Muscle layer of duodenum (tissue), 2 donors: ENCODE measurements at regions not wholly inside any gene's neighbourhood (a gene's known extent, or its start where the extent isn't known, plus 50 kb on each side); places are given as distances from the start of the nearest gene placed in this dataset.
"Not testable (repeated sequence)": the region's sequence is repeated elsewhere in the genome, so short reads cannot be mapped to it uniquely, and the experiment has no call there.

Source experiments
- H3K27ac ChIP-seq: one replicate; pipeline ENCODE4 v1.7.0; 2013; ENCODE audit warnings: mild to moderate bottlenecking, low read length
- H3K27me3 ChIP-seq: one replicate; pipeline ENCODE4 v1.7.0; 2013; ENCODE audit warnings: low read depth, mild to moderate bottlenecking, control low read depth, low read length
- H3K36me3 ChIP-seq, 2 donors: one replicate each; pipeline ENCODE4 v1.7.0; 2013; ENCODE audit warnings: low read length in 2 of 2, control low read depth in 1 of 2, mild to moderate bottlenecking in 1 of 2; ENCODE audit not compliant: insufficient read depth in 2 of 2, control insufficient read depth in 1 of 2
- H3K4me1 ChIP-seq, 2 donors: one replicate each; pipeline ENCODE4 v1.7.0; 2013; ENCODE audit warnings: low read length in 2 of 2, mild to moderate bottlenecking in 2 of 2, control low read depth in 1 of 2, moderate library complexity in 1 of 2; ENCODE audit not compliant: insufficient read depth in 2 of 2, control insufficient read depth in 1 of 2
- H3K4me3 ChIP-seq, 2 donors: one replicate each; pipeline ENCODE4 v1.7.0; 2013; ENCODE audit warnings: low read length in 2 of 2, low read depth in 1 of 2, mild to moderate bottlenecking in 1 of 2
- H3K9me3 ChIP-seq, 2 donors: one replicate each; pipeline ENCODE4 v1.7.0; 2013; ENCODE audit warnings: low read length in 2 of 2, control low read depth in 1 of 2, mild to moderate bottlenecking in 1 of 2; ENCODE audit not compliant: control insufficient read depth in 1 of 2
- donor health status: healthy.

DNA sequence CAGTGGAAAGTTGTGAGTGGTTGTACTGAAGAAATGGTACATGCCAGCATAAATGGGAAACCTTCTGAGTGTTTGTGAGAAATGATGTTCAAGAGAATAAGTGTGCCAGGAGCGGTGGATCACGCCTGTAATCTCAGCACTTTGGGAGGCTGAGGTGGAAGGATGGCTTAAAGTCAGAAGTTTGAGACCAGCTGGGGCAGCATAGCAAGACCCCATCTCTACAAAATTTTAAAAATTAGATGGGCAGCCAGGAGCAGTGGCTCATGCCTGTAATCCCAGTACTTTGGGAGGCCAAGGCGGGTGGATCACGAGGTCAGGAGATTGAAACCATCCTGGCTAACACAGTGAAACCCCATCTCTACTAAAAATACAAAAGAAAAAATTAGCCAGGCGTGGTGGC lies 63.5 kb upstream of the TNRC6A start:
- not testable (repeated sequence) for H3K27ac ChIP-seq, H3K4me1 ChIP-seq, H3K36me3 ChIP-seq, H3K9me3 ChIP-seq, H3K4me3 ChIP-seq, H3K27me3 ChIP-seq

DNA sequence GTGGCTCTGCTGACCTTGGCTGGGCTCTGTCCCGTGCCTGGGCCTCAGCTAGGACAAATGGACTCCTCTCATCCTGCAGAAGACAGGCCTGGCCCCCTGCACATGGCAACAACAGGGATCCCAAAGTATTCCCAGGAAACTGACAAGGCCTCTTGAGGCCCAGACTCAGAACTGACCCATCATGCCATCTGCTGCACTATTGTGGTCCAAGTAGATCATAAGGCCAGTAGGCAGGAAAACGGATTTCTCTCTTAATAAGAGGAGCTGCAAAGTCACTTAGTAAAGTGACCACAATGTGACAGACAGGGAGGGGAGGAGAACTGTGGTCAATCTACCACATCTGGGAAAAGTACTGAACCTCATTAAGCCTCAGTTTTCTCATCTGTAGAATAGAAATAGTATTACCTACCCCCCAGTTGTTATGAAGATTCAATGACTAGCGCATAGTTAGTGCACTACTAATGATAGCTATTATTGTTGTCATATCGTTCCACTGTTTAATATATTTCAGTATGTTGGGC lies 62.1 kb upstream of the TNRC6A start:
- H3K4me3 ChIP-seq: no peak overlapping the region
- peaks cover 0 to 3% of the 10 kb centered on the region in 2 donors for H3K36me3 ChIP-seq
- no peak overlapping the region for H3K27ac ChIP-seq
- peaks cover 0 to 10% of the 10 kb centered on the region in 2 donors for H3K4me1 ChIP-seq
- H3K27me3 ChIP-seq: no peaks in the 10 kb centered on the region
- H3K9me3 ChIP-seq: no peaks in the 10 kb centered on the region

DNA sequence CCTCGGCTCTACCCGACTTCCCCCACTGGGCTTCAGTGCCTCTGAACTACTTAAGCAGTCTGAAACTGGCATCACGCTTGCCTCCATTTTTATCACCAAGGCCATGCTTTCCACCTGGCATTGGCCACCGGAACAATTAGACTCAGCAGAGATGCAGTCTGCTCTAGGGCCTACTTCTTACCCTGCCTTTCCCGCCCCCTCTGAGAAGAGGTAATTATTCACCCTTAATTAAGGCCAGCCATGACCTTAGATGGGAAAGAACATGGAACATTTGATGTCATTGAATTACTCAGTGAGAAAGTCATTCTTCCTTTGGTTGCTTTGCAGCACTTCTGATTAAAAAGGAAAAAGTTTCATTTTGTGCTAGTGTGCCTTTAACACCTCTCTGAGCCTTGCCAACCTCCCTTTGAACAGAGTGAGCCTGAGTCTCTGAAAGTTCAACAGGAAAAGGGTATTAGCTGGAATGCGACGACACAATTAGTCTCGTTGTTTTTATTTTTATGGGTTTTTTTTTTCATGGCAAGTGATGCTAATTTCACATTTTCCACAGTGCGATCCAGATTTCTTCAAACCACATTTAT lies 60.9 kb upstream of the TNRC6A start:
- peak overlapping the region; percentile 83 for H3K27ac ChIP-seq
- peaks cover 0 to 3% of the 10 kb centered on the region in 2 donors for H3K36me3 ChIP-seq
- H3K9me3 ChIP-seq: no peaks in the 10 kb centered on the region
- H3K27me3 ChIP-seq: no peaks in the 10 kb centered on the region
- peaks cover 0 to 10% of the 10 kb centered on the region in 2 donors for H3K4me1 ChIP-seq
- H3K4me3 ChIP-seq: no peak overlapping the region

DNA sequence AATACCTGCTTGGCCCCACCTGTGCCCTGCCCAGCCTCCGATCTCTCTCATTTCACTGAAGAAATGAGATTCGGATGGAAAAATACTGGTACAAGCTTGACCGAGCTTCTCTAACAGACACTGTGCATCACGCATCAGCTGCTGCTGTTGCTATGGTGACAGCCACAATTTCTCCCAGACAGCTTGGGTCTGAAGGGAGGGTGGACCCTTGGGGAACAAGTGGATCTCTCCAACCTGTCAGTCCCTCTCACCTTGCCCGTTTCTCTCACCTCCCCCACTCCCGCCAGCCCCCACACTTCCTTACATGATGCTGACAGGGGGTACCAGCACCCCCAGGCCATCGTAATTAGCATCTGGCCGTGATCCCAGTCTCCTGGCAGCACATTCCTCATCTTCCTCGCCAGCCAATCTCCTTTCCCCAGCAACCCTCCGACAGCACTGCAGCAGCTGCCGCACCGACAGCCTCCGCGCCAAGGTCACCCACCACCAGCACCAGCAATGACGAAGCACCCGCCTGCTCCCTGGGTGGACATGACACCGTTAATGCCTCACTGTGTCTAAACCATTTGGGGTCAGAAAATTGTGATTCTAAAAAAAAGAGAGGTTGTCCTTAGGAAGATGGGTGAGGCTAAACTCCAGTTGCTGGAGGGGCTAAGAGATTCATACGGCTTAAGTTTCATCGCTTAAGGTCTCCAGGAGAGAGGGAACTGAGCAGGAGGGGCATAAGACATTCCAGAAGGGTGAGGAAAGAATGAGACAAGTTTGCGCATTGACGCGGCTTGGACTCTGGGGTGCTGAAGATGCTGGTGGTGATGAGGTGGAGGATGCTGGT lies 58.6 kb upstream of the TNRC6A start:
- no peaks in the 10 kb centered on the region for H3K27me3 ChIP-seq
- peak overlapping the region; percentile 25 for H3K27ac ChIP-seq
- H3K4me1 ChIP-seq: peaks cover 0 to 10% of the 10 kb centered on the region in 2 donors
- peak overlapping the region in 1 of 2 donors; percentile 26 for H3K4me3 ChIP-seq
- peaks cover 0 to 3% of the 10 kb centered on the region in 2 donors for H3K36me3 ChIP-seq
- H3K9me3 ChIP-seq: no peaks in the 10 kb centered on the region

DNA sequence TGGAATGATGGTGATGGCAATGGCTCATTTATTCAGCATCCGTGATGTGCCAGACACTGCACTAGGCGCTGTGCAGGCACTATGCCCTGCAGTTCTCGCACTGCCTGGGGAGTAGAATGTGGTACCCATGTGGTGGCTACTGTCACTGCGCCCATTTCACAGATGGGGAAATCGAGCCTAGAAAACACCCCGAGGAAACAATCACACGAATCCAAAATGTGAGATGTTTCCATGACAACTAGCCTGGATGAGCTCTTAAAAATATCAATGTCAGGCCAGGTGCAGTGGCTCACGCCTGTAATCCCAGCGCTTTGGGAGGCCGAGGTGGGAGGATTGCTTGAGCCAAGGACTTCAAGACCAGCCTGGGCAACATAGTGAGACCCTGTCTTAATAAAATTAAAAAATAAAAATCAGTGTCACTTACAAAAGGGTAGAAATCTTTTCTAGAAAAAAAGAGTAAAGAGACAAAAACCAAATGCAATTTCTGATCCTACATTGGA lies 57.9 kb upstream of the TNRC6A start:
- Histone ChIP-seq H3K4me1 (peaks cover 0 to 10% of the 10 kb centered on the region in 2 donors), H3K36me3 (peaks cover 0 to 3% of the 10 kb centered on the region in 2 donors), H3K9me3 (no peaks in the 10 kb centered on the region), H3K4me3 (no peak overlapping the region), H3K27me3 (no peaks in the 10 kb centered on the region), H3K27ac (peak overlapping the region; percentile 25)

DNA sequence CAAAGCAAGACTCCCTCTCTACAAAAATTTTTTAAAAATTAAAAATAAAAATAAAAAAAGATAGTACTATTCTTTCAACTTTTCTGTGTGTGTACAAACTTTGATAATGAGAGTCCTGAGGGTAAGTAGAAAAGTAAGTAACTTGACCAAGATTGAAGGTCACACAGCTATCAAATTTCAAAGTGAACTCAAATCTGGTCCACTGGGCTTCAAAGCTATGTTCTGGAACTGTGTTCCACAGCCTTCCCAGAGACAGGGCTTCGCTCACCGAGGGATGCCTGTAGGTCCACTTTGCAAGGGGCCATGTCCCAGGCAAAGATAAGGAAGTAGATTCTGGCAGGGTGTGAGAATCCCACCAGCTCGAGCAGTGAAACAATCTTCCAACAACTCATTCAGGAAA lies 56.3 kb upstream of the TNRC6A start:
- Histone ChIP-seq H3K4me1 (peaks cover 0 to 10% of the 10 kb centered on the region in 2 donors), H3K9me3 (no peaks in the 10 kb centered on the region), H3K27ac (no peak overlapping the region), H3K36me3 (peaks cover 0 to 3% of the 10 kb centered on the region in 2 donors), H3K27me3 (no peaks in the 10 kb centered on the region), H3K4me3 (no peak overlapping the region)

DNA sequence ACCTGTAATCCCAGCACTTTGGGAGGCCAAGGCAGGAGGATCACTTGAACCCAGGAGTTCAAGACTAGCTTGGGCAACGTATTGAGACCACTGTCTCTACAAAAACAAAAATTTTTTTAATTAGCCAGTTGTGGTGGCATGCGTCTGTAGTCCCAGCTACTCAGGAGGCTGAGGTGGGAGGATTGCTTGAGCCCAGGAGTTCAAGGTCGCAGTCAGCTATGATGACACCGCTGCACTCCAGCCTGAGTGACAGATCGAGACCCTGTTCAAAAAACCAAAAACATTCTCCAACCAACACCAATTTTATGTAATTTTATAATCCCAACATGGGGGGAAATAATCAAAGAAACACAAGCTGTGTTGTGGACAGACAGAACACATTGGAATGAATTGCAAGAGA lies 54.6 kb upstream of the TNRC6A start:
- no peak overlapping the region for H3K4me3 ChIP-seq
- H3K27me3 ChIP-seq: no peaks in the 10 kb centered on the region
- H3K36me3 ChIP-seq: no peaks in the 10 kb centered on the region
- H3K27ac ChIP-seq: no peak overlapping the region
- H3K9me3 ChIP-seq: no peaks in the 10 kb centered on the region
- peaks cover 0 to 8% of the 10 kb centered on the region in 2 donors for H3K4me1 ChIP-seq

DNA sequence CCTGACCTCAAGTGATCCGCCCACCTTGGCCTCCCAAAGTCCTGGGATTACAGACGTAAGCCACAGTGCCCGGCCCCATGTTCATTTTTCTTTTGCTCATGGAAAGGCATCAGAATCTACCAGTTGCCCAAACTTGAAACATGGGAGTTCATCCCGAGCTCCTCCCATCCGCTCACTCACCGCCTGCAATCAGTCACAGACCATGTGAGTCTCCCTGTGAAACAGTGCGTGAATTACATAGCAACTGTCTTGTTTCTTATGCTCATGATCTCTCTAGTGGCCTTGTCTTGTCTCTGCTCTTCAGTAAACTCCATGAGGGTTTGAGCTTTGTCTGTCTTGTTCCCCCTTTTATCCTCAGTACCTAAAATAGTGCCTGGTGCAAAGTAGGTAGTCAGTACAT lies 52.1 kb upstream of the TNRC6A start:
- H3K27me3 ChIP-seq: no peaks in the 10 kb centered on the region
- H3K4me1 ChIP-seq: no peaks in the 10 kb centered on the region
- no peak overlapping the region for H3K27ac ChIP-seq
- no peaks in the 10 kb centered on the region for H3K36me3 ChIP-seq
- H3K4me3 ChIP-seq: no peak overlapping the region
- H3K9me3 ChIP-seq: no peaks in the 10 kb centered on the region
